ENCODE measurements at regions not wholly inside any gene's neighbourhood (a gene's known extent, or its start where the extent isn't known, plus 50 kb on each side); places are given as distances from the start of the nearest gene placed in this dataset.

DNA sequence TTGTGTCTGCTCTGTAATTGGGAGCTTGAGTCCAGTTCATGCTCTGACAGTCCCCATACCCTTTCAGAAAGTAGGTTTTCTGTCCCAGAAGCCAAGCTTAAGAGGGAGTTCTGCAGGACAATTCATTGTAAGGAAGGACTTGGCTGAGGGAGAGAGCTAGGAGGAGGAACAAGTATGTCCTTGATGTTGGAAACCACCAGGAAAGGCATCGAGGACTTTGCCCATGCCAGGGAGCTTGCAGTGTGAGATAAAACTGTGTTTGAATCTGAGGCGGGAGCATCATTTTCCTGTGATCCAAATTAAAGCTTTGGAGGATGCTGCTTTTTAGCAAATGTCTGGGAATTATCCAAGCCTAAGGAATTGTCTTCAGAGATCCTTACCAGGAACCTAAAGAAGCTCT is 175.3 kb downstream of the EMP1 start:
- in situ Hi-C loops (cut with HindIII; ENCODE audit: low pct_unique_long_range_greater_than_20kb, low sequenced_read_pairs) = no loop called here
- BruUV-seq (replicated peaks) = no TSS peak
- H3K27me3 ChIP-seq (ENCODE audit: control insufficient read depth, insufficient read depth, low read length) = no peaks in the 10 kb centered on the region; the same call in 1 of the 2 replicates
- TF ChIP-seq SIN3A (IDR thresholded peaks at IDR 0.05; ENCODE audit: borderline replicate concordance, insufficient read depth, low read depth, low read length) (no peak), POLR2AphosphoS5 (IDR thresholded peaks at IDR 0.05; ENCODE audit: low read depth, low read length) (no peak), TCF7L2 (IDR thresholded peaks at IDR 0.05; ENCODE audit: low read depth, low read length) (no peak), REST (IDR thresholded peaks at IDR 0.05; ENCODE audit: insufficient read depth in 1 of 2, low read depth in 2 of 2, low read length in 1 of 2) (no peak)
- TF ChIP-seq, protein P1, sequence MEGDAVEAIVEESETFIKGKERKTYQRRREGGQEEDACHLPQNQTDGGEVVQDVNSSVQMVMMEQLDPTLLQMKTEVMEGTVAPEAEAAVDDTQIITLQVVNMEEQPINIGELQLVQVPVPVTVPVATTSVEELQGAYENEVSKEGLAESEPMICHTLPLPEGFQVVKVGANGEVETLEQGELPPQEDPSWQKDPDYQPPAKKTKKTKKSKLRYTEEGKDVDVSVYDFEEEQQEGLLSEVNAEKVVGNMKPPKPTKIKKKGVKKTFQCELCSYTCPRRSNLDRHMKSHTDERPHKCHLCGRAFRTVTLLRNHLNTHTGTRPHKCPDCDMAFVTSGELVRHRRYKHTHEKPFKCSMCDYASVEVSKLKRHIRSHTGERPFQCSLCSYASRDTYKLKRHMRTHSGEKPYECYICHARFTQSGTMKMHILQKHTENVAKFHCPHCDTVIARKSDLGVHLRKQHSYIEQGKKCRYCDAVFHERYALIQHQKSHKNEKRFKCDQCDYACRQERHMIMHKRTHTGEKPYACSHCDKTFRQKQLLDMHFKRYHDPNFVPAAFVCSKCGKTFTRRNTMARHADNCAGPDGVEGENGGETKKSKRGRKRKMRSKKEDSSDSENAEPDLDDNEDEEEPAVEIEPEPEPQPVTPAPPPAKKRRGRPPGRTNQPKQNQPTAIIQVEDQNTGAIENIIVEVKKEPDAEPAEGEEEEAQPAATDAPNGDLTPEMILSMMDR (IDR thresholded peaks at IDR 0.05) = no peak
- POLR2A ChIA-PET = no interaction called here
- ATAC-seq = no peak
- intact Hi-C loops (cut with micrococcal nuclease; ENCODE audit: unreplicated experiment) = no loop called here
- H3K4me1 ChIP-seq (ENCODE audit: control insufficient read depth, insufficient read depth, low read length) = no peaks in the 10 kb centered on the region
- no peaks in the 10 kb centered on the region for H3K9me3 ChIP-seq (ENCODE audit: control insufficient read depth, insufficient read depth, low read depth, low read length)
- H3K36me3 ChIP-seq (ENCODE audit: control insufficient read depth, insufficient read depth, low read length) = no peaks in the 10 kb centered on the region
- no peak overlapping the region for H3K4me3 ChIP-seq (ENCODE audit: low read depth in 2 of 2, low read length in 2 of 2)
- CTCF ChIA-PET = no interaction called here
- no peak overlapping the region for H3K27ac ChIP-seq (ENCODE audit: low read length)
- no peak for DNase-seq (ENCODE audit: low read depth, low spot score)

DNA sequence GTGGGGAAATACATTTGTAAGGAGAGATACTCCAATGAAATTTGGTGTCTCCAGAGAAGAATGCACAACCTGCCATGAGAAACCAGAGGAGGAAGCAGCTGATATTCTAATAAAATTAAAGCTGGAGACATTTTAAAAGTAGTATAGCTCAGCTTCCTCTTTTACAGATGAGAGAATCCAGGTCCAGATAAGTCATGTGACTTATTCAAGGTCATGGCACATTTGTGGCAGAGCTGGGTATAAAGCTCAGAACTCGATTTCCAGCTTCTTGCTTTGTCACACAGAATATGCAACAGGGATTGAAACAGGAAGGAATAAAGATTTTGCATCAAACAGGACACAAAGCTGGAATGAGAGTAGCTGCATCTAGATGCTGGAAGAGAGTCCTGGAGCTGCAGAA is 174.8 kb downstream of the EMP1 start:
- intact Hi-C loops (cut with micrococcal nuclease; ENCODE audit: unreplicated experiment) (no loop called here), in situ Hi-C loops (cut with HindIII; ENCODE audit: low pct_unique_long_range_greater_than_20kb, low sequenced_read_pairs) (no loop called here)
- ATAC-seq (no peak), DNase-seq (ENCODE audit: low read depth, low spot score) (no peak)
- Histone ChIP-seq H3K36me3 (ENCODE audit: control insufficient read depth, insufficient read depth, low read length) (no peaks in the 10 kb centered on the region), H3K27me3 (ENCODE audit: control insufficient read depth, insufficient read depth, low read length) (no peaks in the 10 kb centered on the region; the same call in 1 of the 2 replicates), H3K4me3 (ENCODE audit: low read depth in 2 of 2, low read length in 2 of 2) (no peak overlapping the region), H3K9me3 (ENCODE audit: control insufficient read depth, insufficient read depth, low read depth, low read length) (no peaks in the 10 kb centered on the region), H3K4me1 (ENCODE audit: control insufficient read depth, insufficient read depth, low read length) (no peaks in the 10 kb centered on the region), H3K27ac (ENCODE audit: low read length) (no peak overlapping the region)
- no TSS peak for BruUV-seq (replicated peaks)
- TF ChIP-seq, protein P1 (IDR thresholded peaks at IDR 0.05) = no peak
- TF ChIP-seq POLR2AphosphoS5 (IDR thresholded peaks at IDR 0.05; ENCODE audit: low read depth, low read length) (no peak), REST (IDR thresholded peaks at IDR 0.05; ENCODE audit: insufficient read depth in 1 of 2, low read depth in 2 of 2, low read length in 1 of 2) (no peak), SIN3A (IDR thresholded peaks at IDR 0.05; ENCODE audit: borderline replicate concordance, insufficient read depth, low read depth, low read length) (no peak), TCF7L2 (IDR thresholded peaks at IDR 0.05; ENCODE audit: low read depth, low read length) (no peak)
- CTCF ChIA-PET = no interaction called here
- POLR2A ChIA-PET = interaction anchor here (0.5 kb wide), 1 partner anchor 639 kb away, joined by 12 read pairs; no protein-coding TSS in a partner anchor

Measured in Panc1 (cell line).